Esophagus (tissue), 2 donors: ENCODE measurements at regions not wholly inside any gene's neighbourhood (a gene's known extent, or its start where the extent isn't known, plus 50 kb on each side); places are given as distances from the start of the nearest gene placed in this dataset.

ENCODE experiments used
- H3K27ac ChIP-seq, 2 donors: one replicate each; pipeline ENCODE4 v1.5.1; 2013; ENCODE audit warnings: low read depth in 2 of 2, mild to moderate bottlenecking in 2 of 2, inconsistent platforms in 1 of 2, low read length in 1 of 2, moderate library complexity in 1 of 2
- H3K27me3 ChIP-seq, 2 donors: one replicate each; pipeline ENCODE4 v1.6.1; 2013; ENCODE audit warnings: low read length in 2 of 2, control low read depth in 1 of 2, mild to moderate bottlenecking in 1 of 2; ENCODE audit not compliant: insufficient read depth in 2 of 2, control insufficient read depth in 1 of 2
- H3K36me3 ChIP-seq, 2 donors: one replicate each; pipeline ENCODE4 v1.6.1; 2013; ENCODE audit warnings: low read length in 1 of 2; ENCODE audit not compliant: control insufficient read depth in 2 of 2, insufficient read depth in 2 of 2
- H3K4me1 ChIP-seq, 2 donors: one replicate each; pipeline ENCODE4 v1.6.1; 2013; ENCODE audit warnings: low read length in 1 of 2; ENCODE audit not compliant: control insufficient read depth in 2 of 2, insufficient read depth in 2 of 2
- H3K4me3 ChIP-seq, 2 donors: one replicate each; pipeline ENCODE4 v1.5.1; 2013; ENCODE audit warnings: low read length in 2 of 2, mild to moderate bottlenecking in 2 of 2, low read depth in 1 of 2, moderate library complexity in 1 of 2
- H3K9me3 ChIP-seq, 2 donors: one replicate each; pipeline ENCODE4 v1.6.1; 2013; ENCODE audit warnings: mild to moderate bottlenecking in 2 of 2, low read depth in 1 of 2, low read length in 1 of 2, moderate library complexity in 1 of 2; ENCODE audit not compliant: control insufficient read depth in 2 of 2, insufficient read depth in 1 of 2
- WGBS, 2 donors: extraction: QIAGEN DNeasy Blood & Tissue Kit; methylation state at CpG; one replicate each; pipeline ENCODE4 v1.1.7; 2013; 5-methylcytosine and 5-hydroxymethylcytosine counted together
- donor health status: healthy with polysubstance abuse.
- donor health status: Bipolar disorder and iron deficiency.

DNA sequence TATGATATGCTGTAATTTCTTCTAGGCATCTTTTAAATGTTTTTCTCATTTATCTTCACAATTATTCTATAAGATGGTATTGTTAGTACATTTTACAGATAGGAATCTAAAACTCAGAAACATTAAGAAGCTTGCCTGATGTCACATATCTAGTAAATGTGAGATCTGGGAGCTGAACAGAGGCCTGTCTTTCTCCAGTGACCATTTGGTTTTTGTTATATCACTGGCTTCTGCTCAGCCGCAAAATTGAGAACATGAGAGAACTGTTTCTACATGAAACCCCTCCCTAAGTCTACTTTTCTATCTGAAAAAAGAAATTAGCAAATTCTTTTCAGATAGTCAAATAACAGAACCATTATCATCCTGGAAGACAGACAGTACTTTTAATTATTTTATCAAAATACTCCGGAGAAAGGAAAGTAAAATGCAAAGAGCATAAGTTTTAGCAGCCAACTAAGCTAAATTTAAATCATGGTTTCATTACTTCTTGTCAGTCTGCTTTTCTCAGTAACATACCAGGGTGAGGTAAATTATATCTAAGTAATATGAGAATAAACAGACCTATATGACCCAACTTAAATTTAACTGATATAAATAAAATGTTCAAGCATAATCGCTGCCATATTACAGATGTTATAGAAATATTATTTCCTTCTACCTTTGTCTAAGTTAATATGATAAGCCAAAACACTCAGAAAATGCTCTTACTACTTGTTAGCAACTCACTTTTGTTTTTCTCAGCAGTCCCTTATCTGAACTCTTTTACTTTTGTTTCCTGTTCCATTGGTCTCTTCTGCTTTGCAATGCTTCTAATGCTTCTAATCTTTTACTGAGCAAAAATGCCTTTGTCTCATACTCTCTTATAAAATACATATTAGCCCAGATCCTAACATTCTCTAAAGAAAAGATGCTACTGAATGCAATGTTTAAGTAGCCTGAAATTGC is 68.0 kb upstream of the MBNL1 start:
- peak overlapping the region in 1 of 2 donors; percentile 67 for H3K27ac ChIP-seq
- H3K4me3 ChIP-seq = no peak overlapping the region
- 50 to 61% methylated on average over 3 of the region's 3 CpGs for WGBS, 2 donors
- no peaks in the 10 kb centered on the region for H3K9me3 ChIP-seq
- H3K27me3 ChIP-seq = no peaks in the 10 kb centered on the region
- H3K4me1 ChIP-seq = no peaks in the 10 kb centered on the region
- no peaks in the 10 kb centered on the region for H3K36me3 ChIP-seq

DNA sequence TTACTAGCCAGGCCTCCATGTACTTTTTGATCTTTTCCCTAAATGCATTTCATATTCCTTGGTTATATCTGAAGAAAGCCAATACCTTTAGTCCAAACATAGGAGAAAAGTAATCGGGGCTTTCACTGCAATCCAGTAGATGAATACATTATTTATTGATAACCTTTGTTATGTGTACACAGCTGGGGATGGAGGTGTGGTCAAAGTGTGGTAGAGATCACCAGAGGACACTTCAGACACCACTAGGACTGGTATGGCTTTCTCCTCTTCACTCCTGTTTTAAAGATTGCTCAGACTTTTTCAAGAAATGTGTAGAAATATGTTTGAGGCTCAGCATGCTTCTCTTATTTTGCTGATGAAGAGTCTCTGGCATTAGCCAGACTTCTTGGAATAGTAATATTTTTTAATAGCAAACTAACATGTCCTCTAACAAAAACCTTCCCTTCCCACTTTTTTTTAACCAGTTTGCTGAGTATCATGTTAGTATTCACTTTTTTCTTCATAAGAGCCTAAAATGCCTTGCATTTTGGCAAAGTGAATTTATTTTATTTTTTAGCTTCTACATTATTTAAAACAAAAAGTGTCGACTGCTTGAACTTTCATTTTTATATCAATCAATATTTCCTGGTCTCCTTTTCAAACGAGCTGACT is 65.6 kb upstream of the MBNL1 start:
- WGBS, 2 donors = 33 to 38% methylated on average over 3 of the region's 3 CpGs
- H3K27ac ChIP-seq = peak overlapping the region; percentile 31 to 63
- H3K36me3 ChIP-seq = no peaks in the 10 kb centered on the region
- no peaks in the 10 kb centered on the region for H3K4me1 ChIP-seq
- no peaks in the 10 kb centered on the region for H3K9me3 ChIP-seq
- no peaks in the 10 kb centered on the region for H3K27me3 ChIP-seq
- H3K4me3 ChIP-seq = no peak overlapping the region

DNA sequence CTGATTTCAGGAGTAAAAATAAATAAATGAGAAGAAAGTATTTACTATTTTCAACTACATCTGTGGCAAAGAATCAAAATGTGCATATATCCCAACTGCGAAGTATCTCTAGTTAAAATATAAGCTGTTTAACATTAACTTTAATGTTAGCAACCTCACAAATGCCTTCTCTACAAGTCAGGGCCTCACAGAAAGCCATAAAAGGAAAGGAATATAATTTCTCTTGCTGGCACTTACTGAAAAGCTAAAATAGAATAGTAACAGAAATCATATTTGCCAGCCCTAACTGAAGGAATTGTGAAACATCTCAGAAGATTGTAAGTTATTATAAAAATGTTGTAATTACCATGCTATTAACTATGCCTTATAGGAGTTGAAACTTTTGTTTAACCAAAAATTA is 65.1 kb upstream of the MBNL1 start:
- Histone ChIP-seq H3K27ac (no peak overlapping the region), H3K9me3 (no peaks in the 10 kb centered on the region), H3K4me3 (no peak overlapping the region), H3K4me1 (no peaks in the 10 kb centered on the region), H3K27me3 (no peaks in the 10 kb centered on the region), H3K36me3 (no peaks in the 10 kb centered on the region)
- 50 to 64% methylated on average over 1 of the region's 1 CpG for WGBS, 2 donors

DNA sequence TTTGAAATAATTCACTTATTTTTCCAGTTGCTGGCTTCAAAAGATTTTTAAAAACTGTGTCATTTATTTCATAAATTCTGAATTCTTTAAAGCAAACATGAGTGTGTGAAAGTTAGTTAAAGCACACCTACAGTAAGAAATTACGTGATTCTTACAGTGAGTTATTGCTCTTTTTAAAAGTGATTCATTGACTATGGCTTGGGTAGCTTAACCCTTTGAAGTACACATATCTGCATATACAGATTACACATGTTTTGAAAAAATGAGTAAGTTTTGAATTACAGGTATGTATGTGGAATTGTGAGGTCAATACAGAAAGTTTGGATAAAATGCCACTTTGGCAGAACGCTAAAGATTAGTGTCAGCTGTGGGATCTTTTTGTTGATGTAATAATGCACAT is 64.5 kb upstream of the MBNL1 start:
- Histone ChIP-seq H3K4me3 (no peak overlapping the region), H3K36me3 (no peaks in the 10 kb centered on the region), H3K27me3 (no peaks in the 10 kb centered on the region), H3K4me1 (no peaks in the 10 kb centered on the region), H3K27ac (no peak overlapping the region), H3K9me3 (no peaks in the 10 kb centered on the region)
- 41 to 55% methylated on average over 2 of the region's 2 CpGs for WGBS, 2 donors

DNA sequence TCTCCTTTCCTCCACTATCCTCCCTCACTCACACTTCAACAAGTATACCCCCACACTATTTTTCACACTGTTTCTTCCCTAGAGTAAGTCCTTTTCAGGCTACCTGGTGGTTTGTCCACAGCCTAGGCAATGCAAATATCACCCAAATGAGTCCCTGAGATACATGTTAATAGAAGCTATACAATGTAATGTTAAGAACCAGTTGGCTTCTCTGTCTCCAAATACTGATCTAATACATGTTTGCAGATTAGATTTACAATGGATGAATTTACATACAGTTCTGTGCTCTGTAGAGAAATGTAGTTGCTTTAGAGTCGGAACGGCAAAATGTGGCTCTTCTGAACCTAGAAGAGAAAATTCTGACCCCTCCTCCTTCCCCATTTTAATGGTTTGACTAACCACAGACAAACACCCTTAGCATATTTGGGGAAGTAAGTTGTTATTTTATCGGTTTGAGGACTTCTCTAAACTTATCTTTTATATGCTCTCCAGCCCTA is 63.6 kb upstream of the MBNL1 start:
- Histone ChIP-seq H3K27ac (peak overlapping the region in 1 of 2 donors; percentile 66), H3K4me3 (peak overlapping the region in 1 of 2 donors; percentile 19), H3K36me3 (no peaks in the 10 kb centered on the region), H3K27me3 (no peaks in the 10 kb centered on the region), H3K9me3 (no peaks in the 10 kb centered on the region), H3K4me1 (no peaks in the 10 kb centered on the region)
- WGBS, 2 donors = 73% methylated on average over 3 of the region's 3 CpGs

DNA sequence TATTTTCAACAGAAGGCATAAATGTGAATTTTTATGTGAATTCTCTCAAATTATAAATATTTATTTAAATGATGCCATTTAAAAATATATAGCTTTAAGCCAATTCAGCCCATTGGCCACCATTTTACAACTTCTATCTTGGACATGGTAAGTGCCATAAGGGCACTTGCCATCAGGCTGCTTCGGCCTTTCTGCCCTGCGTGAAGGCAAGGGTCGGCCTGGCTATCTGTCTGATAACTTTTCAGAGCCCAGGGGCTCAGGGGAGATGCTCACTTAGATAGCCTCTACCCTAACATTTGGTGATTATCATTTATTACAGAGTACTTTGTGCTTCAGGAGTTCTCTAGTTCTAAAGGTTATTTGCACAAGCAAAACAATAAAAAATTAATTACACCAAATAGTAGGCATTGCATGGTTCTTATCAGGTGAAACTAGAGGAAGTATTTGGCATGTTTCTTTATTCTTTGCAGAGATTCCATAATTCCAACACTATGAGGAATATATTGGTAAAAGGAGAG is 62.4 kb upstream of the MBNL1 start:
- WGBS, 2 donors = 93 to 98% methylated on average over 3 of the region's 3 CpGs
- Histone ChIP-seq H3K36me3 (no peaks in the 10 kb centered on the region), H3K27ac (no peak overlapping the region)

DNA sequence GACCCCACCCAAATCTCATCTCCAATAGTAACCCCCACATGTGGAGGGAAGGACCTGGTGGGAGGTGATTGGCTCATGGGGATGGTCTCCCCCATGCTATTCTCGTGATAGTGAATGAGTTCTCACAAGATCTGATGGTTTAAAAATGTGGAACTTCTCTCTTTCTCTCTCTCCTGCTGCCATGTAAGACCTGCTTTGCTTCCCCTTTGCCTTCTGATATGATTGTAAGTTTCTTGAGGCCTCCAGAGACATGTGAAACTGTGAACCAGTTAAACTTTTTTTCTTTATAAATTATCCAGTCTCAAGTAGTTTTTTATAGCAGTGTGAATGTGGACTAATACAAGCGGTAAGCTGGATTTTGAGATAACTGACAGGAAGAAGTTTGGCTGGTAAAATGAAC is 60.3 kb upstream of the MBNL1 start:
- H3K4me3 ChIP-seq = no peak overlapping the region

More for the DNA sequence above, 62.4 kb upstream of the MBNL1 start:
- H3K27me3 ChIP-seq = no peaks in the 10 kb centered on the region
- no peak overlapping the region for H3K4me3 ChIP-seq
- H3K4me1 ChIP-seq = no peaks in the 10 kb centered on the region
- no peaks in the 10 kb centered on the region for H3K9me3 ChIP-seq

DNA sequence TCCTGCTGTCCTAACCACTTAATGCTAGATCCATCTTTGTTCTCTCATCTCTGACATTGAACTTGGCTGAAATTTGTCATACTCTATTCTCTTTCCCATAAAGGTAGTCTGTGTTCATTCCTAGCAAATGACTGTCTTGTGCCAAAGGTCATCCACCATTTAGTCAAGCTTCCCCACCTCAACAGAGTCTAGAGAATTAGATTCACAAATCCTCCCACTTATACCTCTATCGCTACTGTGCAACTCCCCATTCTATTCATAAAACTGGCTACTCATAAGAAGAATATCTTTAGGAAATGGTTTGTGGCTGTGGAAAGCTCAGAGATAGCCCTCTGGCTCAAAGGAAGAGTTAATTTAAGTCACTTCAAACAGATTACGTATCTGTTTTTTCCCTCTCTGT is 59.7 kb upstream of the MBNL1 start:
- Histone ChIP-seq H3K9me3 (no peaks in the 10 kb centered on the region), H3K4me3 (no peak overlapping the region), H3K27ac (no peak overlapping the region), H3K27me3 (no peaks in the 10 kb centered on the region), H3K36me3 (no peaks in the 10 kb centered on the region), H3K4me1 (no peaks in the 10 kb centered on the region)
- 86 to 88% methylated on average over 2 of the region's 2 CpGs for WGBS, 2 donors

More for the DNA sequence above, 60.3 kb upstream of the MBNL1 start:
- Histone ChIP-seq H3K27me3 (no peaks in the 10 kb centered on the region), H3K9me3 (no peaks in the 10 kb centered on the region), H3K4me1 (no peaks in the 10 kb centered on the region), H3K27ac (no peak overlapping the region), H3K36me3 (no peaks in the 10 kb centered on the region)
- 89 to 90% methylated on average over 2 of the region's 2 CpGs for WGBS, 2 donors

DNA sequence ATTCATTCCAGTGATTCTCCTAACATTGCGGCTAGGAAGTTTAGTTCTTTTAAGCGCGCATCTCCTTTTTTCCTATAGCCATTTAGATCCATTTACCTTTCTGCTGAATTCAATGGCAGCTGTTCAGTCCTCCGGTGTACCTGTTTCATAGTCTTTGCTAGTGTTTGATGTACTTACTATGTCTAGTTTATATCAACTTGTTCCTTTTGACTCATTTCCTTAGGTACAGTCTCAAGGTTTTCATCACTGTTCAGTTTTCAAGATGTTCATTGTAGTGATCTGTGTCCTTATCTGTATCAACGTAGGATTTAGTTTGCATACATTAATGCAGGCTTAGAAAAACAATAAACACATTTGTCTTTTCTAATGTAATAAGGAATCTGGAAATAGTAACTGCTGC is 59.0 kb upstream of the MBNL1 start:
- Histone ChIP-seq H3K27me3 (no peaks in the 10 kb centered on the region), H3K4me3 (no peak overlapping the region), H3K27ac (no peak overlapping the region), H3K36me3 (no peaks in the 10 kb centered on the region), H3K4me1 (no peaks in the 10 kb centered on the region), H3K9me3 (no peaks in the 10 kb centered on the region)
- WGBS, 2 donors = 85 to 94% methylated on average over 5 of the region's 5 CpGs
